Activated T-cell treated with anti-CD3 and anti-CD28 coated beads for 4 hours (primary cell): ENCODE measurements at regions not wholly inside any gene's neighbourhood (a gene's known extent, or its start where the extent isn't known, plus 50 kb on each side); places are given as distances from the start of the nearest gene placed in this dataset.
"Not testable (repeated sequence)": the region's sequence is repeated elsewhere in the genome, so short reads cannot be mapped to it uniquely, and the experiment has no call there.

Source experiments
- DNase-seq: peaks from one replicate; pipeline ENCODE4 v3.0.0-alpha.2; 2020

DNA sequence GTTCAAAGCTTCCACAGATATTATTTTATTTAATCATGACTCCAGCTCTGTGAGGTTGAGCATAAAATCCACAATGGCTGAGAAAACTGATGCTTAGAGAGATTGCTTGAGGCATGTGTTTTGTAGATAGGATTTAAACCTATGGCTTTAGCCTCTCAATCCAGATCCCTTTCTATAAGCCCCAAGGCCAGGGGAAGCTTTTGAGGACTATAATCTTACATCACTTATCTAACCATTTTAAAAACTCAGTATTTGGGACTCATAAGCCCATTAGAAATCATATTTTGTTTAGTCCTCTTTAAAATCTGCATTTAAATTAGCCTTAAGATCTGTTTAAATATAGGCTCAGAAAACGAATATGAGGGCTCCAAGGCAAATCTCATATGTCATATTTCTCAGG, 135.4 kb upstream of the SERPINE2 start:
- DNase-seq: no peak

DNA sequence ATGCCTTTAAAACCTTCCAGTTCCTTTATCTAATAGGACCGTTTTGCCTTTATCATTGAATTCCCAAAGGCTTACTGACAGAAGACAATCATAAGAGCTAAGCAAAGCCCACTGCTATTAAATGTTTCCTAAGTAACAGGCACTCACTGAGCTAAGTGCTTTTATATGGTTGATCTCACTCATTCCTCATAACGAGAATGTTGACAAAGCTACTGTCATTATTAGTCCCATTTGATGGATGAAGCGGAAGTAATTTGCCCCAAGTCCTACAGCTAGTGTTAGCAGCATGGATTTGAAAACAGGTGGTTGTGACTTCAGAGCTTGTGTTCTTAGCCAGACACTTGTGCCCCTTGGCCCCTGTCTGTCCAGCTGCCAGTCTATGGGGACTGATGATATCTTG, 134.8 kb upstream of the SERPINE2 start:
- no peak for DNase-seq

DNA sequence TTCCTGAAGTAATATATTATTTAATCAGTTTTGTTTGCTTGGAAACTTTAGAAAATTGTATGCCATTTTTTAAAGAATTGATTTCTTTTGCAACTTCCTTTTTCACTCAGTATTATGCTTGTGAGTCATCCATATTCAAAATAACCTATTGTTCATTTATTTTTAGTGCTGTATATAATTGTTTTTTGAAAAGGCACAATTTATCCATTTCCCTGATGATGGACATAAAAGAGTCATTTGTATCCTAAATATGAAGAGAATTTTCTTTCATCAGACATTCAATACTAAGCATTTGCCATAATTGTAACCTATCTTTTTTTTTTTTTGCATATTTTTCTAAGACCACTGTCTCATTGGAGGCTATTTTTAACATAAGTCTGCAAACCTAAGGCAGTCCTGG, 134.1 kb upstream of the SERPINE2 start:
- no peak for DNase-seq

DNA sequence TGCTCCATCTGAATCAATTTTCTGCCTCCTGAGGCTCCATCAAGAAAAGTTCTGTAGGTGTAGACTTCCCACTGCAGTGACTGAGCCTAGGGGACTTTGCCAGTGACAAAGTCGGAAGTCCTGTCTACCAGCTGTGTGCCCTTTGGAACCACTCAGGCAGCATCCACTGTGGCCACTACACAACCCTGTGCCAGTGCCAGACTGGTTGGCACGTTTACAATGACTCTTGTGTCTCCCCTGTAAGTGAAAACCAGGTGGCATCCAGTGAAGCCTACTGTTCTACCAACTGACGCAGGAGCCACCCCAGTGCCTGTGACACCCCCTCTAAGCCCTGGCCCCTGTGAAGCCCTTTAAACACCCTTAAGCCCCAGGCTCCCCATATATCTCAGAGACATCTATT, 132.1 kb upstream of the SERPINE2 start:
- DNase-seq: no peak

DNA sequence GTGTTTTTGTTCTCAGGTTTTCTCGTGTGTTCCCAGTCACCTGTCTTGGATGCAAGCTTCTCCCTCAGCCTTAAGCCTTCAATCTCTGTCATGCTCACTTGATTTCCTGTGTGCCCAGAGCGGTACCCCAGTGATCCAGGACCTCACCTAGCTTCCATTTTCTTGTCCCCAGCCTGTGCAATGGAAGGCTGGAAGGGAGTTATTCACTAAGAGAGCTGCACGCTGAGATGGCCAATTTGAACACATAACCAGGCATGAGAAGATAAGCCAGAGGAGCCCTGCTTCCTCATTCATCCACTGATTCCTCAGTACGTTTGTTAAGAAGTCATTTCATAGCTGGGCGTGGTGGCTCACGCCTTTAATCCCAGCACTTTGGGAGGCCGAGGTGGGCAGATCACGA, 130.8 kb upstream of the SERPINE2 start:
- DNase-seq: no peak

DNA sequence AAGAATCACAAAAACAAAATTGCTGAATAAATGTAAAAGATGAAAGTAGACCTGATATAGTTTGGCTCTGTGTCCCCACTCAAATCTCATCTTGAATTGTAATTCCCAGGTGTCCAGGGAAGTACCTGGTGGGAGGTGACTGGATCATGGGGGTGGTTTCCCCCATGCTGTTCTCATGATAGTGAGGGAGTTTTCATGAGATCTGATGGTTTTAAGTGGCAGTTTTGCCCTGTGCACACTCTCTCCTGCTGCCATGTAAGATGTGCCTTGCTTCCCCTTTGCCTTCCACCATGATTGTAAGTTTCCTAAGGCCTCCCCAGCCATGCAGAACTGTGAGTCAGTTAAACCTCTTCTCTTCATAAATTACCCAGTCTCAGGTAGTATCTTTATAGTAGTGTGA, 128.7 kb upstream of the SERPINE2 start:
- not testable (repeated sequence) for DNase-seq

DNA sequence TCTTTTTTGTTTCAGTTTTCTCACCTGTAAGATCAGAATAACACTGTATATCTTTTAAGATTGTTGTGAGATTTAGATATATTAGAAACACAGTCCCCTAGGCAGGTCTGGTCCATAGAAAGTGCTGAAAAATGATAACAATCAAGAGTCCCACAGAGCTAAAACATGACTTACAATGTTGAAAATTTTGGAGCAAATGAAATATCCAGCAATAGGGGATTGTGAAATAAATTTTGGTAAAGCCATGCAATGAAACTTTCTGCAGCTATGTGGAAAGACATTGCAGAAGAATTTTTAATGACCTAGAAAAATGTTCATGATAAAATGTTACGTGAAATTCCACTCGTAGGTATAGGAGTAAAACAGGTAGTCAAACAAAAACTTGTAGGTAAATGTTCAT, 127.6 kb upstream of the SERPINE2 start:
- DNase-seq: no peak

DNA sequence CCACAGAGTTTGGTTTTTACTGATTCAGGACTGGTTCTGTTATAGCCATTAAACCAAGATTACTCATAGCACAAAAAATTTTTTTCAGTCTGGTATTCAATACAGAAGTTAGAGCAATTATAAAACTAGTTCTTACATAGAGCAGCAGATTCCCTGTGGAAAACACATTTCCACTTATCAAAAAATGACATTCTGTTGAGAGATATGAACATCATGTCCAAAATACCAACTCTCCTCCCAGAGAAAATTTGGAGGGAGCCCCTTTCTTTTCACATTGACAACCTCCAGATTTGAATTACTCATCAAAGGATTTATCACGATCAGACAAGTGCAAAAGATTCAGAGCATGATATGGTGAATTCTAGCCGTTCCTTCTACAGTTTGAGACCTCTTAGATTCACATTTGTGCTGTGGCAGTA, 126.8 kb upstream of the SERPINE2 start:
- no peak for DNase-seq

DNA sequence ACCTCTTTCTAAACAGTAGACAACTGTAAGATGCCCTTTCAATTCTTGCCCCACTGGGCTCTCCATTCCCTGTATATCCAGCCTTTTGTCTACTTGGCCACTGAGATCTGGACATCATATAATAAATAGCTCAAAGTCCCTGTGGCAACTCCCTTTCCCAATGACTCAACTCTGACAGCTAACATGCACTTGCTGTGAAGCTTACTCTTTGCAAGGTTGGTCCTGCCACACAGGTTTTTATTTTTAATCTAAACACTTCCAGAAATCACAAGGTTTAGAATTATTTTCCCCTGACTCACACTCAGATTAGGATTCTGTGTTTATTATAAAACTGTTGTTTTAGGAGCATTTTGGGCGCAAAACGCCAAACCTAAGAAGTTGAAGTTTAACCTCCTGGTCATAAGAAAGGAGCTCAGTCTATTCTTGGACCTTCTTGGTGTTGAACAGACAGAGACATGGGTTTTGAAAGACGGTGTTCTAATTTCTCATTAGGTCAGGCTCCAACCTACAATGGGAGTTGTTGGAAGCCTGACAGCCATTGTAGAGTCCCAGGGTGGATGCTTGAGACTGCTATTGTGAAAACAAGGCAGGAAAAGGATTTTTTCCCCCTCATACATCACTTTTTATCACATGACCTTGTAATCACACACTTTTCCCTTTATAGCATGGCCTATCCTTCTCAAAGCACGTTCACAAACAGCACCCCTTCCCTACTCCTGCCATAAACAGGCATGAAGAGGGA, 124.7 kb upstream of the SERPINE2 start:
- DNase-seq: no peak

DNA sequence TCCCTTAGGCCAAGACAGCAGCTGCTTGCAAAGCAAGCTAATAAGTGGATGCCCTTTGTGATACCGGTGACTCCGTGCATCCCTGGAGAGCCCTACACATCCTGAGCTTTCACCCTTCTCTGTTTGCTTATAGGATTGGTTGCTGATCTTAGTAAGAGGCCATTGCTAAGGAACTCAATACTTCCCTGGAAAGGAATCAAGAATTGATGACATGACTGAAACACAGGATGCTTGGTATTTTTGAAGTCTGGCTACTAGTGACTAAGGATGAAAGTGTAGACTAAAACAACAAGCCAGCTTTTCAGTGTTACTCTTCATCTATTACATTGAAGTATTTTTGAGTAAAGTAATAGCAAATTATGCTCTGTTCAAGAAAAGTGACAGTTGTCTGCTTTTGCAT, 123.0 kb upstream of the SERPINE2 start:
- DNase-seq: no peak

DNA sequence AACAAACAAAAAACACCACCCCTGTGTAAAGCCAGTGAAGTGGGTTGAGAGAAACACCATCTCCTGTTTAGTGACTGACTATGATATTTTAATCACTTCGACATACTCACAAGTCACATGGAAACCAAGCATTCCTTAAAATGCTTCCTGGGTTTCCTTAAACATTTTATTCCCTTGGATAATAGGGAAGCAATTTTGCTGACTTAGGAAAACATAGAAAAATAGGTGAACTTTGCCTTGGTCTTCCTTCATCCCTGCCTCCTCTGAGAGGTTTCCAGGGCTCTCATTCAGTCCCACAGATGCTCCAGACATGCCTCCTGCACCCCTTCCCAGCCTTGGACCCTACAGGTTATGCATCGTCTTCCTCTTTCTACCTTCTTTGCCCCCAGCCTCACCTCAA, 122.6 kb upstream of the SERPINE2 start:
- DNase-seq: no peak

DNA sequence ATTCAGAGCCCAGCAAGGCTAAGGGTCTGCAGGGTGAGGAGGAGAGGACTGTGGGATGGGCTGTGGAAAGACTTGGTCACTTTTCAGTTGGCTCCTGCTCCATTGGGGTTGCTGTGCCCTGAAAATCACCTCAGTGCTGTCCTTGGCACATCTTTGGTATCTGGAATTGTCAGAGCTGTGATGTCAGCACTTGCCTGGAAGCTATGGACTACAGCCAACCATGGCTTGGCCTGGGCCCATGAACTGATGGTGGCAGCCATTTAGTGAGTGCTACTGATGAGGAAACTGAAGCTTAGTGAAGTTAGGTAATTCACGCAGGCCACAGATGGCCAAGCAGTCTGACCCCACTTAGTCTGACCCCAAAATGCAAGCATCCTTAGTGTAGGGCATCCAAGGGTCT, 121.8 kb upstream of the SERPINE2 start:
- DNase-seq: no peak

DNA sequence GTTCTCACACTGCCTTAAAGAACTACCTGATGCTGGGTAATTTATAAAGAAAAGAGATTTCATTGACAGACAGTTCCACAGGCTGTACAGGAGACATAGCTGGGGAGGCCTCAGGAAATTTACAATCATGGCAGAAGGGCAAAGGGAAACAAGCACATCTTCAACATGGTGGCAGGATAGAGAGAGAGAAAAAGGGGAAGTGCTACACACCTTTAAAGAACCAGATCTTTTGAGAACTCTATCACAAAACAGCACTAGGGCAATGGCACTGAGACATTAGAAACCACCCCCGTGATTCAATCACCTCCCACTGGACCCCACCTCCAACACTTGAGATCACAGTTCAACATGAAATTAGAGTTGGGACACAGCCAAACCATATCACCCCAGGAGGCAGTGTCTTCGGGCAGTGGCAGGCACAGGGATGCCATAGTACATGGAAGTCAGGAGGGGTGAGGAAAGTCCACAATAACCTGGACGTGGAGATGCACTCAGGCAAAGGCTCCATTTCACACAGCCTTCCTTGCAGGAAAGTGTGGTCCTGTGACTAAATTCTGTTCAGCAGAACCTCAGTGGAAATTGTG, 120.4 kb upstream of the SERPINE2 start:
- DNase-seq: no peak

DNA sequence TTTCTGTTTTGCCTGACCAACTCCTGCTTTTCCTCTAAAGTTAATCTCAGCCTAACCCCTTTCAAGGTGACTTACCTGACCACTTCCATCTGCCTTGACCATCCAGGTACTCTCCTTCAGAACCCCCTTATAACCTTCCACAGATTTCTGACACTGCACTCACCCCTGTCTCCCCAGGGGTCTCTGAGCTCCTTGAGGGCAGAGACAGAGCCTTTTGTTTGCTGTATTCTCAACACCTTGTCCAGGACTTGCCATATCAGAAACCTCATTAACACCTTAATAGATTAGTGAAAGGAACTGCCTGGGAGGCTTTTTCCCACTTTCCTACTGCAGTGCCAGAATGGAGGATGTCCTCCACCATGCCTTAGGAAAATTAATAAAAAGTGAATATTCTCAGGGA, 119.7 kb upstream of the SERPINE2 start:
- DNase-seq: no peak

DNA sequence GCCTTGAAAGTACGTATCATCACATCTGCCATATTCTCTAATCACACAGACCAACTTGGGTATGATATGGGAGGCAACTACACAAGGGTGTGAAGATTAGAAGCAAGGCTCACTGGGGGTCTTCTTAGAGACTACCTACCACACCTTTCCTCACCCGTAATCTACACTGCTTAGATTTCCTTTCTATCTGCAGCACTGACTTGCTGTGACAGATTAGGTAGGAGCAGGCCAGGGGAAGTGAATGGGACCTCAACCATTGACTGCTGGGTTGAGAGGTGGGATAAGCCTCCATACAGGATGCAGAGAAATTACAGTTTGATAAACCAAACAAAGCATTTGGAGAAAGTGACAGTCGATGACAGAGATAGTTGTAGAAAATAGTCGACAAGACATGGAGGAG, 119.0 kb upstream of the SERPINE2 start:
- DNase-seq: no peak

DNA sequence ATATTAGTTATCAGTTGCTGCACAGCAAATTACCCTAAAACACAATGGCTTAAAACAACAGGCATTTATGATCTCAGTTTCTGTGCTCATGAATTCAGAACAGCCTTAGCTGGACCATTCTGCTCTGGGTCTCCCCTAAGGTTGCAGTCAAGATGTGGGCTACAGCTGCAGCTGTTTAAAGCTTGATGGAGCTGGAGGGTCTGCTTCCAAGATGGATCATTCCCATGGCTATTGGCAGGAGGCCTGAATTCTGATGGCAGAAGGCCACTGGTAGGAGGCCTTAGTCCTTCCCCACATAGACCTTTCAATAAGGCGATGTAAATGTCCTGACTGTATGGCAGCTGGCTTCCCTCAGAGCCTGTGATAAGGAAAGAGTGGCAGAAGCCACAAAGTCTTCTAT, 118.6 kb upstream of the SERPINE2 start:
- DNase-seq: no peak

DNA sequence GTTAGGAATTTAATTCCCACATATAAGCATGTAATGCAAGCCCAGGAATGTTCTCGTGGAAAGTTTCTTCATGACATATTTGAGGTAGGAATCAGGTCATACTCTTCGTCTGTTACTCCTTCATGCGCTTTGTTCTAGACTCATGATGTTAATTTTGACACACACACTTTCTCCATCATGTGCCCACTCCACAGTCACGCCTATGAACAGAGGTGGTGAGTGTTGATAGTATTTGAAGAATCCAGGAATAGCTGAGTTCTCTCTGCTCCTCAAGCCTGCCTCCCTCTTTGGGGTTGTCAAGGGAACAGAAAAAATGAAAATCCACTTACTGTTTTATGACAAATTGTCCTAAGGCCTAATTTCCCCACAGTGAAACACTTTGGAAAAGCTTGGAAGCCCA, 117.3 kb upstream of the SERPINE2 start:
- no peak for DNase-seq

DNA sequence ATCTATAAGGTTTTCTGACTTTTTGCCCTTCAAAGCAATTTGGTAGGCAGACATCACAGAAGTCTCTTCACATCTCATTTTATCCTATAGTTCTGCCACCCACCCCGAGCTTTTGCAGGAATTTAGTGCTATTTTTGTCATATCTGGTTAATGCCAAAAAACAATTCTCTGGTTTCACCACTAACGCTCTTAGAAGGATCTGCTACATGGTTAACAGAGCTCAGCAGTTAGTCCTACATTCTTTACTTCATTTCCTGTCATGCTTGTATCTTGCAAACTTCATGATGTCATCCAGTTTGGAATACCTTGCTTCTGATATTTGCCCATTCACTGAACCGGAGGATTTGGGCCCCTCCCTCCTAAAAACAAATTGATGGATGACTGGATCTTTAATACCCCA, 116.8 kb upstream of the SERPINE2 start:
- DNase-seq: no peak

DNA sequence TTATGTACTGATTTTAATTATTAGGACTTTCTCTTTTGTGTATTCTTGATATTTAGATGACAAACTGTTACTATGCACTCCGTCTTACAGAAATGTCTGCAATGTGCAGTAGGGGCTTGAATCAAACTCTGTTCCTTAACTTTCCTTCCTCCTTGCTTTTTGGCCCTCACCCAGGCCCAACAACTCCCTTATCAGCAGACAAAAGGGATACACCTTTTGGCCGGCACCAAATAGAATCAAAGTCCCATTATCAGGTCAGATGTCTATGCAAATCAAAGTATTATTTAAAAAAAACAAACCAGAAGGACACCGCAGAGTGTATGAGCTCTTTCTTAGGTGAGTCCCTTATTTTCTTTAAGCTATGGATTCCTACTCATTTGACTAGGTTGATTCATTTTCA, 116.3 kb upstream of the SERPINE2 start:
- DNase-seq: no peak

DNA sequence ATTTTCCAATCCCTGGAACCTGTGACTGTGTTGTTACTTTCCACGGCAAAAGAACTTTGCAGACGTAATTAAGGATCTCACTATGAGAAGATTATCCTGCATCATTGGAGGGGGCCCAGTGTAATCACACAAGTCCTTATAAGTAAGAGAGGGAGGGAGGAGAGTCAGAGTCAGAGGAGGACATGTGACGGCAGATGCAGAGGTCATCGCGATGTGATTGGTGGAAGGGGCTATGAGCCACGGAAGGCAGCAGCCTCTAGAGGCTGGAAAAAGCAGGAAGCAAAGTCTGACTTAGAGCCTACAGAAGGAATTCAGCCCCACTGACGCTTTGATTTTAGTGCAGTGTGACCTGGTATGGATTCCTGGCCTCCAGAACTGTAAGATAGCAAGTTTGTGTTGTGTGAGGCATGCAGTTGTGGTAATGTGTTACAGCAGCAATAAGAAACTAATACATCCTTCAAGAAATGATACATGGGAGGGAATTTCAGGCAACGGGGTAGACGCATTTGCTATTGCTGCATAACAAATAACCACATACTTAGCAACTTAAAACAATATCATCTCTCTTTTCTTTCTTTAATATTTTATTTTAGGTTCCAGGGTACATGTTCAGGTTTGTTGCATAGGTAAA, 112.7 kb upstream of the SERPINE2 start:
- DNase-seq: no peak

DNA sequence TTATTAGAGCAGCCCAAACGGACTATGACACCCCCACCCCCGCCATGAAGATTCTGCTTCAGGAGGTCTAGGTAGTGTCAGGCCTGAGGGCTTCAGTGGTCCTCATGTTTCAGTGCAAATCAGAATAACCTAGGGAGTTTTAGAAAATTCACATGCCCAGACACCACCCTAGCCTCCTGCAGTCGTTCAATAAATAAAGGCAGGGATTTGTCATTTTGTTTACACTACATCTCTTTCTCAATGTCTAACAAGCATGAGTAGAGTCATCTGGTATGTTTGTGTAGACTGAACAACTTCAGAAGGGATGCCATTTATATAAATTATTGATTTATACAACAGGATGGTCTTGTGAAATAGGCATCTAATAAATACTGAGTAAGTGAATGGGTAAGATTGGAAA, 112.1 kb upstream of the SERPINE2 start:
- DNase-seq: no peak

DNA sequence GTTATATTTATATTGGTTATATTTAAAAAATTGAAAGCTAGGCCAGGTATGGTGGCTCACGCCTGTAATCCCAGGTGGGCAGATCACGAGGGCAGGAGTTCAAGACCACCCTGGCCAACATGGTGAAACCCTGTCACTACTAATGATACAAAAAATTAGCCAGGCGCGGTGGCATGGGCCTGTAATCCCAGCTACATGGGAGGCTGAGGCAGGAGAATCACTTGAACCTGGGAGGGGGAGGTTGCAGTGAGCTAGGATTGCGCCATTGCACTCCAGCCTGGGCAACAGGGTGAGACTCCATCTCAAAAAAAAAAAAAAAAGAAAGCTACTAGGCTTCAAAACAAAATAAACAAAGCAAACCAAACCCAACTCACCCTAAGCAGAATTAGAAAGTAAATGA, 109.0 kb upstream of the SERPINE2 start:
- DNase-seq: not testable (repeated sequence)

DNA sequence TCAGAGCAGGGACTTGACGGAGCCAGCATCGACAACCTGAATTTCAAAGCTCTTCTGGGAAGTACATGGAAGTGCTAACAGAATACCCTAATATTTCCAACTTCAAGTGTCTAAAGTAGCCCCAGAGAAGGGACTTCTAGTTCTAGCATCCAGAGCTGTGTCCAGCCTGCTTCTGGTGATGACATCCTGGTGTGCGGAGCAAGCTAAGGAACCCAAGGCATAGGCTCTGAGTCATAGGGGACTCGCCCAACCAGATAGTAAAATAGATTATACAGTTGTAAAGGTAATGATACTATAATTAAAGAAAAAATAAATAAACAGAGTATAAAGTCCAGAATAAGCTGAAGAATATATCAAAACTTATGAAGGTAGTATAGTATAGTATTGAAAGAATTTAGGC, 108.1 kb upstream of the SERPINE2 start:
- no peak for DNase-seq

DNA sequence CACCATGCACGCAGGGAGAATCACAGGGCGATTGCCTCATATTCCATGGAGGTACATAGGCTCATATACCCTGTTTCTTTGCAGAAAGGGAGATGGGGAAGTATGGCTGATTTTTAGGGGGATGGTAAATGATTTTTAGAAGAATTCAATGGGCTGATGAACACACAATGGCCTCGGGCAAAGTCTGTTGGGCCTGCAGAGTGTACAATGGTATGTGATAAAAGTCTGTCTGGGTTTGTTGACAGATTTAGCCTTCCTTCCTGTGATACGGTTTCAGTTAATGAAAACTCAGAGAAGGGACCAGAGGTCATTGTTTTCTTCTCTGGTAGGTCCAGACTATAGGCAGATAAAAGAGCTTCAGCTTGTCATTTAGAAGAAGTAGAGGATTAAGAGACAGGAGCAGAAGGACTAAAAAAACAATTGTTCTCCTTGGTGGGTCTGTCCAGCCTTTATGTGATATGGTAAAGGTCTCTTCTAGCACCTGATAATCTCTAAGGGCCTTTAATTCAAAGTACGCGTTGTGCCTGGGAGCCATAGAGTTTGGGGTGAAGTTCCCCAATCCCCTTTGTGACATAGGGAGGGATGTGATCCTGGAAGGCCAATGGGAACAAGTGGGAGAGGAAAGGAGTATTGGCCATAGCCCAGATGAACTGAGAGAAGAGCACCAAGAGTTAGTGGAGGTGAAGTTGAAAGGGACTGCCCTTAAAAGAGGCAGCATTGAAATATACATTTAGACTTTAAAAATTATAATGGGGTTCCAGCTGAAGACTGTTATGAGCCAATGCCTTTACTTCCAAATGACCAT, 107.5 kb upstream of the SERPINE2 start:
- no peak for DNase-seq
